ENCODE measurements at regions not wholly inside any gene's neighbourhood (a gene's known extent, or its start where the extent isn't known, plus 50 kb on each side); places are given as distances from the start of the nearest gene placed in this dataset.

- TF ChIP-seq CTCF (IDR thresholded peaks at IDR 0.05; ENCODE audit: poor library complexity): no peak
- no peak for TF ChIP-seq EZH2 (IDR thresholded peaks at IDR 0.05; ENCODE audit: borderline replicate concordance)
Observed at GRCh38 chr13:78215458-78216108, 297.0 kb upstream of the EDNRB start.

All from hepatocyte (in vitro differentiated cells).